ENCODE measurements at regions not wholly inside any gene's neighbourhood (a gene's known extent, or its start where the extent isn't known, plus 50 kb on each side); places are given as distances from the start of the nearest gene placed in this dataset.
"Not testable (repeated sequence)": the region's sequence is repeated elsewhere in the genome, so short reads cannot be mapped to it uniquely, and the experiment has no call there.

DNA sequence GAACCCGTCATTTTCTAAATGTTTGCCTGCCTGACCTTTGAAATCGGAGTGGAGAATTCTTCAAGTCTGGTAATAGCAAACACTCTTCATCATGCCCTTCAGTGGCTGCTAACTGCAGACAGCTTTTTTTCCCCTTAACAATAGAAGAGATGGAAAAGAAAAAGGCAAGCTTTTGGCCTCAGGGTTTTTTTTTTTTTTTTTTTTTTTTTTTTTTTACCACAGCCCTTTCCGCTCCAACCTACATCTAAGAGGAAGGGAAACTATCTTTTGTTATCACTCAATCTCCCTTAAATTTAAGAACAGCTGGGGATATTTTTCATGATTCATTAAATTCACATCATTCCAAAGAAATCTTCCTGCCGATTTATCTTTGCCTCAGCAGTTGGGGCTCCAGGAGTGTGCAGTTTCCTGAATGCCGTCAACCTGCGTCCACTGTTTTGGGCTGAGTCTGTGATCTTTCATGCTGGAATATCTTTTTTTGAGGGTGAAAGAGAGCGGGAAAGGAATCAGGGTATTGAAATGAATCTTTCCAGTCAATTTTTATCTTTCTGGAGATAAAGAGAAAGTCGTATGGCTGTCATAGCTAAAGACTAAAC, 144.5 kb upstream of the SMYD2 start:
- no peak overlapping the region for H3K9ac ChIP-seq (ENCODE audit: low read depth in 1 of 2, low read length in 2 of 2)
- no peak overlapping the region for H3K27ac ChIP-seq (ENCODE audit: low read depth, low read length)
- no peak overlapping the region for H3K4me3 ChIP-seq (ENCODE audit: low read depth in 1 of 2, low read length in 2 of 2)
- no peaks in the 10 kb centered on the region for H3K4me1 ChIP-seq (ENCODE audit: control insufficient read depth in 1 of 2, insufficient read depth in 2 of 2, low read length in 2 of 2)
- no peaks in the 10 kb centered on the region for H3K27me3 ChIP-seq (ENCODE audit: control insufficient read depth in 1 of 2, insufficient read depth in 2 of 2, low read length in 2 of 2)
- no peaks in the 10 kb centered on the region for H3K36me3 ChIP-seq (ENCODE audit: control insufficient read depth in 1 of 2, insufficient read depth in 2 of 2, low read length in 2 of 2)
- no peaks in the 10 kb centered on the region for H3K9me3 ChIP-seq (ENCODE audit: control insufficient read depth in 1 of 2, low read length in 2 of 2)

- no peaks in the 10 kb centered on the region for H3K9me3 ChIP-seq (ENCODE audit: control insufficient read depth in 1 of 2, low read length in 2 of 2)
- H3K9ac ChIP-seq (ENCODE audit: low read depth in 1 of 2, low read length in 2 of 2) = no peak overlapping the region
- no peak overlapping the region for H3K27ac ChIP-seq (ENCODE audit: low read depth, low read length)
- no peaks in the 10 kb centered on the region for H3K4me1 ChIP-seq (ENCODE audit: control insufficient read depth in 1 of 2, insufficient read depth in 2 of 2, low read length in 2 of 2)
- no peaks in the 10 kb centered on the region for H3K36me3 ChIP-seq (ENCODE audit: control insufficient read depth in 1 of 2, insufficient read depth in 2 of 2, low read length in 2 of 2)
- H3K27me3 ChIP-seq (ENCODE audit: control insufficient read depth in 1 of 2, insufficient read depth in 2 of 2, low read length in 2 of 2) = no peaks in the 10 kb centered on the region
- H3K4me3 ChIP-seq (ENCODE audit: low read depth in 1 of 2, low read length in 2 of 2) = no peak overlapping the region
These were observed 139.5 kb upstream of the SMYD2 start for GRCh38 chr1:214141486-214141885.

DNA sequence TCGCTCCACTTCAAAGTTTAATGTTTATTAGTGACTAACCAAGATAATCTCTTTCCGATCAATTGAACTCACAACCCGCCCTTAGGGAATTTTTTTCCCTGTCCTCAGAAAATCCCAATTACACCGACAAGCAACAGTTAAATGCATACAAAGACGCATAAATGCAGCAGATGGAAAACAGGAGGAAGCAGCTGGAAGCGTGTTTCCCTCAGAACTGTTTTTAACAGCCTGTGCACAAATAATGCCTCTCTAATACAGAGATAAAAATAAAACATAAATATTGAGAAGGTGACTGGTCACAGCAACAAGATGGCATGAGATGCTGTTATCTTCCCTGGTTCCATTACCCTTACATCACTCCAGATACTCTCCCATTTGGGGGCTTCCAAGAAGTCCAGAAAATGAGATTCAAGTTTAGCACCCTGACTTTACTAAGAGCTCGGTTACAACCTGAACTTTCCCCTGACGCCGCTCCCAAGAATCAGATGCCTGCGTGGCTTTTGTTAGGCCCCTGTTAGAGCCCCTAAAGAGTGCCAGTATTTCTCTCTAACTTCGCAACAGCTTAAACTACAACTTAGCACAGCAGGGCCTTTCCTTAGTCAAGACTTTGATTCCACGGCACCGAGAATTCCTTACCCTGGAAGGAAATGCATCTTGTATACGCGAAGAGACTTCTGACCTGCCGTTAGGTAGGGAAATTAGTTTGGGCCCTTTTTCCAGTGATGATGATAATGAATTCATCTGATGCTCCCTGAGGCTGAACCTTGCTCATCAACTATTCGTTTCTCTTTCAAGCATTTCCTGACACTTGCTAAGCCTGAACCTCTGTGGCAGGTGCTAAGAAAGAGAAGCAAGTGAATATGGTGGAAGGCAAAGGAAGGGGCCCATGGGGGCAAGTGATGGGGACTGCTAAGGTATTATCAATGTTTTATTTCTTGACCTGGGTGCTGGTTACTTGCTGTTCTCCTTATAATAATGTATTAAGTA, 137.7 kb upstream of the SMYD2 start:
- Histone ChIP-seq H3K36me3 (ENCODE audit: control insufficient read depth in 1 of 2, insufficient read depth in 2 of 2, low read length in 2 of 2) (no peaks in the 10 kb centered on the region), H3K9ac (ENCODE audit: low read depth in 1 of 2, low read length in 2 of 2) (no peak overlapping the region), H3K9me3 (ENCODE audit: control insufficient read depth in 1 of 2, low read length in 2 of 2) (no peaks in the 10 kb centered on the region), H3K4me3 (ENCODE audit: low read depth in 1 of 2, low read length in 2 of 2) (no peak overlapping the region), H3K27ac (ENCODE audit: low read depth, low read length) (no peak overlapping the region), H3K27me3 (ENCODE audit: control insufficient read depth in 1 of 2, insufficient read depth in 2 of 2, low read length in 2 of 2) (no peaks in the 10 kb centered on the region), H3K4me1 (ENCODE audit: control insufficient read depth in 1 of 2, insufficient read depth in 2 of 2, low read length in 2 of 2) (no peaks in the 10 kb centered on the region)

DNA sequence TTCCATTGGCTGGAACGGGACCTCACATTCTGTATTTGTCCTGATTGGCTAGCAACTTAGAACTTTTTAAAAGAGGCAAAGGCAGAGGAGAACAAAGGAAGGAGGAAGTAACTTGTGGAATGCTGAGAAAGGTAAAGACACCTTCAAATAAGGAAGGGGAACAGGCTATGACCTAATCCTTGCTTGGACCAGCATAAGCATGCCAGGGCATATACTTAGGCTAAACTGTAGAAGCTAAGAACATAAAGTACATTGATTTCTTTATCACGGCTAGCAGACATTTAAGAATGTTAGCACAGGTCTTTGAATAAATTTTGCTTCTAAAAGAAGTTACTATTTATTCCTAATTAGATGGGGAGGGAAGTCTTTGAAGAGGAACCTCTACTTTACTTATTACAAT, 136.4 kb upstream of the SMYD2 start:
- H3K36me3 ChIP-seq (ENCODE audit: control insufficient read depth in 1 of 2, insufficient read depth in 2 of 2, low read length in 2 of 2); H3K4me3 ChIP-seq (ENCODE audit: low read depth in 1 of 2, low read length in 2 of 2); H3K4me1 ChIP-seq (ENCODE audit: control insufficient read depth in 1 of 2, insufficient read depth in 2 of 2, low read length in 2 of 2); H3K27me3 ChIP-seq (ENCODE audit: control insufficient read depth in 1 of 2, insufficient read depth in 2 of 2, low read length in 2 of 2); H3K9ac ChIP-seq (ENCODE audit: low read depth in 1 of 2, low read length in 2 of 2); H3K27ac ChIP-seq (ENCODE audit: low read depth, low read length); H3K9me3 ChIP-seq (ENCODE audit: control insufficient read depth in 1 of 2, low read length in 2 of 2): not testable (repeated sequence)

DNA sequence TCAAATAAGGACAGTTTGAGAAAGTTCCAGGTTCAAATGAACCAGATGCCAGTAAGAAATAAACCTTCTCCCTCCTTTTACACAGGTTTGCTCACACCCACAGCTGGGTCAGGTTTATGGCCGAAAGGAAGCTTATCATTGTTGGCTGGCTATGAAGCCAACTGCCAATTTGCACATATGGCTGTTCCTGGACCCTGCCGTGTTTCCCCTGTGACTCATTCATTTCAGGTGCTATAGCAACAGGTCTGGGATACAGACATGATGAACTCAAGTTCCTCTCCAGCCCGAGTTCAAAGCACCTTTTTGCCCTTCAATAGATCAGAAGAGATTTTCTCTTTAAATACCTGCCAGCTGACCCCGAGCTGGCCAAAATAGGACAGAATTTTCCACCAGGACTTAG, 134.4 kb upstream of the SMYD2 start:
- H3K36me3 ChIP-seq (ENCODE audit: control insufficient read depth in 1 of 2, insufficient read depth in 2 of 2, low read length in 2 of 2) = no peaks in the 10 kb centered on the region
- no peaks in the 10 kb centered on the region for H3K4me1 ChIP-seq (ENCODE audit: control insufficient read depth in 1 of 2, insufficient read depth in 2 of 2, low read length in 2 of 2)
- no peak overlapping the region for H3K4me3 ChIP-seq (ENCODE audit: low read depth in 1 of 2, low read length in 2 of 2)

DNA sequence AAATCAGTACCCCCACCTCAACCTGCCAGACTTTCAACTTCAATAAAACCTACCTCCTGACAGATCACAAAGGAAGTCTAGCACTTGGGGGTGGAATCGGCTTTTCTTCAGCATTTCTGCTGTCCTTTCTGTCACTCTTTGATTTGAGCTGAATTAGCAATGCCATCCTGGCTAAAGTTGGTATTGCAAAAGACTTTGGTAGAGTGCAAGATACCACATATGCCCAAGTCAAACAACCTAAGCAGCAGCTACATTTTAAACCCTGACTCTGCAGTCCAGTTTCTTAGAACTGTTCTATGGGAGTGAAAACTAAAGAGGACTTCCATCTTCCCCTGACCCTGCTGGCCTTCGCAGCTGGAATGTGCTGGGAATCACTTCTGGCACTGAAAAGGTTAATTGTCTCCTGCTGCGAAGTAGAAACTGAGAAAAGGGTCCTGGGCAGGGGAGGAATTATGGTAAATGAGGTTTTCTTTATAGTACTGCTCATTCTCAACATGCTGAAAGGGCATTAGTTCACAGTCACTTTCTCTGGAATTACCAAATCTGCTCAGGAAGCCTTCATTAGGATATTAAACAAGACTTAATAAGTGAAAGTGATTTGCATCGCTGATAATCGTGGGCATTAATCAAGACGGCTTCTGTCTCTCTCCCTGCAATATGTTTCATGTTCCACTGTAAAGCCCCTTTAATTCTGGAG, 126.2 kb upstream of the SMYD2 start:
- H3K9ac ChIP-seq (ENCODE audit: low read depth in 1 of 2, low read length in 2 of 2) = no peak overlapping the region
- H3K27ac ChIP-seq (ENCODE audit: low read depth, low read length) = no peak overlapping the region
- no peaks in the 10 kb centered on the region for H3K36me3 ChIP-seq (ENCODE audit: control insufficient read depth in 1 of 2, insufficient read depth in 2 of 2, low read length in 2 of 2)
- H3K27me3 ChIP-seq (ENCODE audit: control insufficient read depth in 1 of 2, insufficient read depth in 2 of 2, low read length in 2 of 2) = peaks cover 0 to 3% of the 10 kb centered on the region in 2 donors
- no peaks in the 10 kb centered on the region for H3K4me1 ChIP-seq (ENCODE audit: control insufficient read depth in 1 of 2, insufficient read depth in 2 of 2, low read length in 2 of 2)
- H3K9me3 ChIP-seq (ENCODE audit: control insufficient read depth in 1 of 2, low read length in 2 of 2) = no peaks in the 10 kb centered on the region
- H3K4me3 ChIP-seq (ENCODE audit: low read depth in 1 of 2, low read length in 2 of 2) = no peak overlapping the region

More for the DNA sequence above, 134.4 kb upstream of the SMYD2 start:
- no peak overlapping the region for H3K9ac ChIP-seq (ENCODE audit: low read depth in 1 of 2, low read length in 2 of 2)
- no peaks in the 10 kb centered on the region for H3K9me3 ChIP-seq (ENCODE audit: control insufficient read depth in 1 of 2, low read length in 2 of 2)
- H3K27ac ChIP-seq (ENCODE audit: low read depth, low read length) = no peak overlapping the region
- H3K27me3 ChIP-seq (ENCODE audit: control insufficient read depth in 1 of 2, insufficient read depth in 2 of 2, low read length in 2 of 2) = no peaks in the 10 kb centered on the region

- Histone ChIP-seq H3K4me3 (ENCODE audit: low read depth in 1 of 2, low read length in 2 of 2) (no peak overlapping the region), H3K9ac (ENCODE audit: low read depth in 1 of 2, low read length in 2 of 2) (no peak overlapping the region), H3K9me3 (ENCODE audit: control insufficient read depth in 1 of 2, low read length in 2 of 2) (no peaks in the 10 kb centered on the region), H3K36me3 (ENCODE audit: control insufficient read depth in 1 of 2, insufficient read depth in 2 of 2, low read length in 2 of 2) (no peaks in the 10 kb centered on the region), H3K4me1 (ENCODE audit: control insufficient read depth in 1 of 2, insufficient read depth in 2 of 2, low read length in 2 of 2) (no peaks in the 10 kb centered on the region), H3K27me3 (ENCODE audit: control insufficient read depth in 1 of 2, insufficient read depth in 2 of 2, low read length in 2 of 2) (peaks cover 0 to 3% of the 10 kb centered on the region in 2 donors), H3K27ac (ENCODE audit: low read depth, low read length) (no peak overlapping the region)
These were observed 124.9 kb upstream of the SMYD2 start for GRCh38 chr1:214155987-214156625.

- Histone ChIP-seq H3K9ac (ENCODE audit: low read depth in 1 of 2, low read length in 2 of 2) (no peak overlapping the region), H3K4me1 (ENCODE audit: control insufficient read depth in 1 of 2, insufficient read depth in 2 of 2, low read length in 2 of 2) (no peaks in the 10 kb centered on the region), H3K27ac (ENCODE audit: low read depth, low read length) (no peak overlapping the region), H3K9me3 (ENCODE audit: control insufficient read depth in 1 of 2, low read length in 2 of 2) (no peaks in the 10 kb centered on the region), H3K36me3 (ENCODE audit: control insufficient read depth in 1 of 2, insufficient read depth in 2 of 2, low read length in 2 of 2) (no peaks in the 10 kb centered on the region), H3K27me3 (ENCODE audit: control insufficient read depth in 1 of 2, insufficient read depth in 2 of 2, low read length in 2 of 2) (peaks cover 2 to 4% of the 10 kb centered on the region in 2 donors), H3K4me3 (ENCODE audit: low read depth in 1 of 2, low read length in 2 of 2) (no peak overlapping the region)
These were observed 116.8 kb upstream of the SMYD2 start for GRCh38 chr1:214164173-214164572.

DNA sequence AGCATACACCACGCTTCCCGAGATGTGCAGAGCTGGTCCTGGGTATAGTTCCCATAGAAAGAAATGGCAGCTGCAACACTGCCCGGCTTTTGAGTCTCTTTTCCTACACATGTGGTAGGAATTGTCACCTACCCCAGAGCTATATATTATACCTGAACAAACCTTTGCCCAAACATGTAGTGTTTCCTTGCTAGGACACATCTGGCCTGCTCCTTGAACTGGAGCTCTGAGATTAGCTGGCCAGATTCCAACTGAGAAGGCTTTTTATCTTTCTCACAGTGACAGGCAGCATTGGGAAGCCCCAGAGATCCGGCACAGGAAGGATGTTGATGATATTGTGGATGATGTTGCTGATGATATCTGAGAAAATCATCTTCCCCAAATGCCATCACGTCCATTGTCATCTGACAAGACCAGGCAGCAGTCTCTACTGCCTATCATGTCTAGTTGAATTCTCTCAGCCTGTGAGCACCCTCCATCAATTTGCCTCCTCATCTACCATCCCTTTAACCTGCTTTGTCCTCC, 115.0 kb upstream of the SMYD2 start:
- Histone ChIP-seq H3K36me3 (ENCODE audit: control insufficient read depth in 1 of 2, insufficient read depth in 2 of 2, low read length in 2 of 2) (no peaks in the 10 kb centered on the region), H3K4me1 (ENCODE audit: control insufficient read depth in 1 of 2, insufficient read depth in 2 of 2, low read length in 2 of 2) (no peaks in the 10 kb centered on the region), H3K9ac (ENCODE audit: low read depth in 1 of 2, low read length in 2 of 2) (no peak overlapping the region), H3K27me3 (ENCODE audit: control insufficient read depth in 1 of 2, insufficient read depth in 2 of 2, low read length in 2 of 2) (peaks cover 2 to 4% of the 10 kb centered on the region in 2 donors), H3K27ac (ENCODE audit: low read depth, low read length) (no peak overlapping the region), H3K4me3 (ENCODE audit: low read depth in 1 of 2, low read length in 2 of 2) (no peak overlapping the region), H3K9me3 (ENCODE audit: control insufficient read depth in 1 of 2, low read length in 2 of 2) (no peaks in the 10 kb centered on the region)

Measured in duodenal mucosa (tissue), 2 donors.